HTR-8/SVneo (cell line): ENCODE measurements at regions not wholly inside any gene's neighbourhood (a gene's known extent, or its start where the extent isn't known, plus 50 kb on each side); places are given as distances from the start of the nearest gene placed in this dataset.

Experiments used
- DNase-seq: peaks from one replicate; pipeline ENCODE4 v3.0.0; 2011; ENCODE audit warnings: low spot score, mixed read lengths; ENCODE audit not compliant: insufficient read length
- FAIRE-seq: peaks from 2 replicates; lab custom pipeline; 2011; peaks lifted over from hg19 to GRCh38; lab: Jason Lieb, UNC

DNA sequence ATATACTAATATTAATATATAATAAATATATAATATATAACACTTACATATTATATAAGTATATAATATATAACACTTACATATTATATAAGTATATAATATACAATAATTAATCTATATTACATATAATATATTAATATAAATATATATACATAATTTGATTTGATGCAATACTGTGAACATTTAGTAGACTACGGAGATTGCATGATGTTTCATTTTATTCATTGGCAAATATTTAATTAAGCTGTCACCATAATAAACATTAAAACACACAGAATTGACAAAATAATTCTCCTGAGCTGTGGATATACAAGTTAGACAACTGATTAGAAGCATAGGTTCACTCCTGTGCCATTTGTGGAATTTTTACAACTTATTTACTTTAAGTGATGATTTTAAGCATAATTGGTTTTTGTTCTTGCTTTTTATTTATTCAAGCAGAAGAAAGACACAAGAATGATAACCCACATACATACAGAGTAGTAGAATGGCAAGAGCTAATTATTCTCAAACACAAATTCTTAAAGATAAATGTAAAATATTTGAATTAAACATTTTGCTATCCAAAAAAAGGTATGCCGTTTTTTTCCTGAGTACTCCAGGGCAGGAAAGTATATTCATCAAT, 65.8 kb upstream of the TOP3B start:
- DNase-seq (no peak), FAIRE-seq (no peak)

- DNase-seq (no peak), FAIRE-seq (no peak)
Observed at GRCh38 chr22:22047776-22048175, 65.2 kb upstream of the TOP3B start.

GRCh38 chr22:22047266-22047665, 64.7 kb upstream of the TOP3B start:
- no peak for FAIRE-seq
- DNase-seq: no peak

- FAIRE-seq (no peak), DNase-seq (no peak)
Observed at GRCh38 chr22:22046370-22046769, 63.8 kb upstream of the TOP3B start.

GRCh38 chr22:22045571-22046335, 63.2 kb upstream of the TOP3B start:
- DNase-seq: no peak
- no peak for FAIRE-seq

DNA sequence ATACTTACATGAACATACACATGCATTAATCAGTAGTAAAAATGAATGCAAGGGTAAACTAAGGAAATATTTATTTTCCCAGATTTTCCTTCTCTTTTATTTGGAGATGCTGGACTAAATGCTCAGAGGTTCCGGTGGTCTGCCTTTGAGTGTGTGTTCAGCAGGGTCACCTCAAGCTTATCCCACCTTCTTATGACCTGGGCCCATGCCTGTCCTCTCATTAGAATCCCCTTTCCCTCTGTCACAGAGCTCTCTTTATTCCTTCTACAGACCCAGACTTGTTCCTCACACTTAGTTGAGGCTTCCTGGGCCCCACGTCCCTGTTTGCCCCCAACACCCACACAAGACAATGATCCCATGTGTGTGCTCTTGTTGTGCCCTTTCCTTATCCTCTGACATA, 61.6 kb upstream of the TOP3B start:
- DNase-seq: no peak
- no peak for FAIRE-seq

DNA sequence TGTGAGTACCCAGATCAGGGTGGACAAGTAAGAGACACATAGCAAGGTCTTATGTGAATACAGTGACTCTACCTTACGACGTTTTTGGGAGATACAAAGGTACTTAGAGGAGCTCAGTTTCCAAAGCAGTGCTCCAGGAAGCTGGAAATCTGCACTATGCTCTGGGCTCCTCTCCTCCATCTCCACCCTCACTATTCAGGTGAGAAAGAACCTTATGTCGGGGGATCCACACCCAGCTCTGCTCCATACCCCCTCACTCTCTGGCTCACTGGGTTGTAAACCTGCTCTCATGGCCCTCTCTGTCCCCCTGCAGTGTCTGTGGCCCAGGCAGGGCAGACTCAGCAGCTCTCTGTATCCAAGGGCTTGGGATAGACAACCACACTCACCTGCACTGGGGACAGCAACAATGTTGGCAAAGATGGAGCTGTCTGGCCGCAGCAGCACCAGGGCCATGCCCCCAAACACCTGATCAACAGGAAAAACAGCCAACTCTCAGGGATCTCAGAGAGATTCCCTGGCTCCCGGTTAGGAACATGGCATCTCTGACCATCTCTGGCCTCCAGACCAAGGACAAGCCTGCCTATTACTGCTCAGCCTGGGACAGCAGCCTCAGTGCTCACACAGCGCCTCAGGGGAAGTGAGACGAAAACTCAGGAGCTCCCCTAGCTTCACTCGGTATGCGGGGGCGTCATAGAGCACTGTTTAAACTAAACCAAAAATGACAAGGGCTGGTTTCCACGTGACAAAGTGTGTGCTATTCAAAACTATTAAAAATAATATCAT, 60.9 kb upstream of the TOP3B start:
- DNase-seq (no peak), FAIRE-seq (no peak)

DNA sequence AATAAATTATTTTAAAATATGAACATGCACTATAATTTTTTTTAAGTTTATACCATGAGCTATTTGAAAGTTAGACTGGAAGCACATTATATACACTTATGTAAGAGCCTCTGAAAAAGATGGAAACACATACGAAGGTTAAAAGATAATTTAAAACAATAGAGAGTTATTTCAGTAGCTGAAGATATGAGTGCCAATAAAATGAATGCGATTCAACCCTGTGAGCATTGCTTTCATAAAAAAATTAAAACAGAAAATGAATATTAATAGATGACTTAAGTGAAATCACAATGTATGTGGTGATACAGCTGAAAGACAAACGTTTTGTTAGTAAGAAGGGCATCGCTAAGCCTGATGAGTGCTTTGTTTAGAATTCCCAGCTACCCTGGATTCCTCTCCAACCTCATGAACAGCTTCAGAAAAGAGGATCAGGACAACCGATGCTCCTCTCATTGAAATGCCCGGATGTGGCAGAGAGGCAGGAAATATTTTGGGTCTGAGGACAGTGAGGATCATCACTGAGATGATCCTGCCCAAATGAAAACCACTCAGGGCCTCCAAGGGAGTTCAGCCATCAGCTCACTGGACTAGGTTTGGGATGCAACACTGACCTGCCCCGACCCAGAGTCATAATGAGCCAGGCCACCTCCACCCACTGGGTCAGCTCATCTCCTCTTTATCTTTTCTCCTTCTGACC, 60.2 kb upstream of the TOP3B start:
- DNase-seq (no peak), FAIRE-seq (no peak)

DNA sequence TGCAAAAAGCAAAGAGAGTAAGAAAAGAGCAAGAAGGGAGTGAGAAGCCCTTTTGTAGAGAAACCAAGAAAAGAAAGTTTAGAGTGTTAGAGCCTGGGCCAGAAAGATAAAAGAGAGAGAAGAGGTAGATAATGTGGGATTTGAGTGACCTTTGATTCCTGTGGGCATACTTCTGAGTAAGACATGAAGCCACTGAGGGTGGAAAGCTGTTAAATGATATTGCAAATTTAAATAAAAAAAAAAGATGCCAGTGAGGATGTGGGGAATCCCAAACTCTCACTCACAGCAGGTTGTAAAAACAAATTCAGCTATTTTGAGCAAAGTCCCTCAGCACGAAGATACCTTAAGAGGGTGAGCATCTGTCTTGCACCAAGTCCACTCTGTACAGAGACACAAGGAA, 59.4 kb upstream of the TOP3B start:
- DNase-seq (no peak), FAIRE-seq (no peak)

- DNase-seq: no peak
- no peak for FAIRE-seq
Observed at GRCh38 chr22:22040908-22041307, 58.3 kb upstream of the TOP3B start.

- no peak for FAIRE-seq
- no peak for DNase-seq
Observed at GRCh38 chr22:22040472-22040871, 57.9 kb upstream of the TOP3B start.

DNA sequence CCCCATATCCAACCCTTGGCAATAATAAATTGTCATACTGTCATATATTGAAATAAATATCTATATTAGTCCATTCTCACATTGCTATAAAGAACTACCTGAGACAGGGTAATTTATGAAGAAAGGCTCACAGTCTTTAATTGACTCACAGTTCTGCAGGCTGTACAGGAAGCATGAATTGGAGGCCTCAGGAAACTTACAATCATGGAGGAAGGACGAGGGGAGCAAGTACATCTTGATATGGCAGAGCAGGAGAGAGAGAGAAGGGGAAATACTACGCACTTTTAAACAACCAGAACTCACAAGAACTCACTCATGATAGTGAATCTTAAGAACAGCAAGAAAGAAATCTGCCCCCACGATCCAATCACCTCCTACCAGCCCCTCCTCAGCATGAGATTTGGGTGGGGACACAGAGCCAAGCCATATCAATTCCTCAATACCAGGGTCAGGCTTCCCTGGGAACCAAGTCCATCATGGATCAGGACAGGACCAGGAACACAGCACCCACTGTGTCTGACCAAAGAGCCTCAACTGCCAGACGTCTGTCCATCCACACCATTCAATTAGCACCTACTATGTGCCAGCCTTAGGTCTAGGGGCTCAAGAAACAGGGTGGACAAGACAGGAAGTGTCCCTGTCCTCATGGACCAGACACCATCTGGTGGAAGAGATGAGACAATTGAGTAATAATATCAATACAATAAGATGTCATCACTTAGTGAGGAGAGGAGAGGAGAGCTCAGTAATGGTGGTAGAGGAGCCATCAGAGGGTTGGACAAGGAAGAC, 56.9 kb upstream of the TOP3B start:
- FAIRE-seq (no peak), DNase-seq (no peak)

DNA sequence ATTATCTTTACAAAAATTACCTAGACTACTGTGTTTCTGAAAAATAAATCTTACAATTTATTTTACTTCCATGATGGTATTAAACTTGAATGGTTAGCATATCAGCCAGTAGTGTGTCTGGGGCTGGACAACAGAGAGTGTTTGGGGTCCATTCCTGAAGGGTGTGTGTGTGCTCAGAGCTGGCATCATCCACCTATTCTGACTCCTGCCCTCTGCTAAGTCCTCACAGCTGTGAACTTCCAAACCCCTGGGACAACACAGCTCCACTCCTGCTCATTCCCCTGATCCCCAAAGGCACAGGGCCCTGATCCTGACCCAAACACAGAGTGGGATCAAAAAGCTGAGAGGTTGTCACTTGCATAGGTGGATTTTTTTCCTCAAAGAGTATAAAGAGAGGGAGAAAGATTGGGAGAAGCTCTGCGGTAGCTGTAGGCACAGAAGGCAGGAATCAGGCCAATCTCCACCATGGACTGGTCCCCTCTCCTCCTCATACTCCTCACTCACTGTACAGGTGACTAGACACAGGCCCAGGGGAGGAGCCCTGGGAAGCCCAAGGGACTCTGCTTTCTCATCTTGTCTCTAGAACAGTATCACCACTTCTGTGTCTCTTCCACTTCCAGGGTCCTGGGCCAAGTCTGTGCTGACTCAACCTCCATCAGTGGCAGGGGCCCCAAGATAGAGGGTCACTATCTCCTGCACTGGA, 55.7 kb upstream of the TOP3B start:
- FAIRE-seq: no peak

GRCh38 chr22:22037740-22038139, 55.2 kb upstream of the TOP3B start:
- no peak for FAIRE-seq
- DNase-seq: no peak

More for the DNA sequence above, 55.7 kb upstream of the TOP3B start:
- no peak for DNase-seq

DNA sequence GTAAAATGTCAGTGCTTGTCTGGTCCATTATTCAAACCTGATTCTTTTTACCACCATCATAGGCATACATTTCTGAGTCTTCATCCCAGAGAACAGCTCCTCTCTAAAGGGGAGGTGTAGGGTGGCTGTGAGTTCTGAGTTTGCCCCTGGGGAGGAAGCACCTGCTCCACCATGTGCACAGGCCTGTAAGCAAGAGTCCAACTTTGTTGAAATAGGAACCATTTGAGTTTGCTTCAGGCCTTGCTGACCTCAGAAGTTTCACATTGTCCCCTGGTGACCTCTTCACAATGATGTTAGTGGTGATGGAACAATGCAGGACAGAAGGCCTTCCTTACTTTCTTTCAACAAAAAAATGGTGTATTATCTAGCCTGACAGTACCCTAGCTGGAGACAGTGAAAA, 54.6 kb upstream of the TOP3B start:
- FAIRE-seq (no peak), DNase-seq (no peak)

DNA sequence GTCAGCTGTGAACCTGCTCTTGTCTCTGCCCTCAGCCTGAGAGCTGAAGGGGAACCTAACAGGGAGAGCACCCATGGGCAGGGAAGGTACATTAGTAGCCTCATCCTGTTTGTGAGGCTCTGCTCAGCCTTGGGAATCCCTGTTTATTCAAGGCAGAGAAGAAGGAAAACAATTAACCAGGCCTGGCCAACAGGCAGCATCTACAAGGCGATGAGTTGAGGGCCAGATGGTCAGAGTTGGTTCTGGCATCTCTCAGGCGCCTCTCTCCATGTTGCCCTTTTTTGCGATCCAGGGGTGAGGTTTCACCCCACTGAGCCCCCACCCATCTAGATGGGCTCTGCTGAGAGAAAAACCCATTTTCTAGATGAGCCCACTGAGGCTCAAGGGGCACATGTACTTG, 54.0 kb upstream of the TOP3B start:
- no peak for DNase-seq
- no peak for FAIRE-seq

GRCh38 chr22:22035771-22036314, 53.3 kb upstream of the TOP3B start:
- no peak for FAIRE-seq
- DNase-seq: no peak

GRCh38 chr22:22035203-22035602, 52.6 kb upstream of the TOP3B start:
- DNase-seq: no peak
- no peak for FAIRE-seq
